H9 (cell line): ENCODE measurements at regions not wholly inside any gene's neighbourhood (a gene's known extent, or its start where the extent isn't known, plus 50 kb on each side); places are given as distances from the start of the nearest gene placed in this dataset.

ENCODE experiments used
- DNase-seq: peaks from one replicate; pipeline ENCODE4 v3.0.0-alpha.2; 2017
- H2AFZ ChIP-seq: one replicate; pipeline ENCODE4 v1.6.1; 2013; ENCODE audit warnings: mild to moderate bottlenecking, low read length, control low read depth, moderate library complexity
- H2AK5ac ChIP-seq: 2 replicates; pipeline ENCODE4 v1.6.1; 2013; ENCODE audit warnings: low read length, control low read depth, mixed read lengths; ENCODE audit not compliant: insufficient read length
- H2BK120ac ChIP-seq: one replicate; pipeline ENCODE4 v1.6.1; 2013; ENCODE audit warnings: low read depth, mild to moderate bottlenecking, low read length, control low read depth, inconsistent platforms; ENCODE audit not compliant: poor library complexity, severe bottlenecking
- H2BK12ac ChIP-seq: 2 replicates; pipeline ENCODE4 v1.6.1; 2013; ENCODE audit warnings: low read length, control low read depth, mixed read lengths, low read depth; ENCODE audit not compliant: insufficient read length
- H2BK15ac ChIP-seq: 2 replicates; pipeline ENCODE4 v1.6.1; 2013; ENCODE audit warnings: low read depth, low read length, control low read depth
- H2BK20ac ChIP-seq: one replicate; pipeline ENCODE4 v1.6.1; 2013; ENCODE audit warnings: low read depth, mild to moderate bottlenecking, low read length, control low read depth, inconsistent platforms; ENCODE audit not compliant: poor library complexity, severe bottlenecking
- H2BK5ac ChIP-seq: 2 replicates; pipeline ENCODE4 v1.6.1; 2013; ENCODE audit warnings: low read length, control low read depth, mixed read lengths; ENCODE audit not compliant: insufficient read length
- H3K14ac ChIP-seq: 2 replicates; pipeline ENCODE4 v1.6.1; 2013; ENCODE audit warnings: low read length, control low read depth; ENCODE audit not compliant: insufficient read depth
- H3K18ac ChIP-seq: 2 replicates; pipeline ENCODE4 v1.6.1; 2013; ENCODE audit warnings: low read depth, mild to moderate bottlenecking, mixed read lengths, low read length, control low read depth; ENCODE audit not compliant: insufficient read length
- H3K23ac ChIP-seq: 2 replicates; pipeline ENCODE4 v1.6.1; 2013; ENCODE audit warnings: low read length, control low read depth, mixed read lengths, low read depth; ENCODE audit not compliant: insufficient read length
- H3K23me2 ChIP-seq: 2 replicates; pipeline ENCODE4 v1.6.1; 2013; ENCODE audit warnings: low read depth, mild to moderate bottlenecking, mixed read lengths, low read length, control low read depth; ENCODE audit not compliant: insufficient read length, poor library complexity, severe bottlenecking
- H3K27ac ChIP-seq: 2 replicates; pipeline ENCODE4 v1.5.1; 2013; ENCODE audit warnings: low read length, control low read depth, mixed read lengths, low read depth; ENCODE audit not compliant: insufficient read length
- H3K27me3 ChIP-seq: 2 replicates; pipeline ENCODE4 v1.6.1; 2013; ENCODE audit warnings: low read length, control low read depth, inconsistent platforms; ENCODE audit not compliant: insufficient read depth
- H3K4ac ChIP-seq: 2 replicates; pipeline ENCODE4 v1.6.1; 2013; ENCODE audit warnings: low read depth, mild to moderate bottlenecking, control low read depth, inconsistent platforms, low read length, moderate library complexity
- H3K4me1 ChIP-seq: 2 replicates; pipeline ENCODE4 v1.6.1; 2013; ENCODE audit warnings: low read length, control low read depth, inconsistent platforms; ENCODE audit not compliant: insufficient read depth
- H3K4me2 ChIP-seq: 2 replicates; pipeline ENCODE4 v1.6.1; 2013; ENCODE audit warnings: low read length, control low read depth, mixed read lengths; ENCODE audit not compliant: insufficient read length, insufficient read depth
- H3K56ac ChIP-seq: 2 replicates; pipeline ENCODE4 v1.6.1; 2013; ENCODE audit warnings: low read depth, mild to moderate bottlenecking, mixed read lengths, low read length, control low read depth; ENCODE audit not compliant: insufficient read length
- H3K79me1 ChIP-seq: 2 replicates; pipeline ENCODE4 v1.6.1; 2013; ENCODE audit warnings: low read depth, mild to moderate bottlenecking, moderate library complexity, low read length, control low read depth, inconsistent platforms; ENCODE audit not compliant: insufficient read depth, poor library complexity, severe bottlenecking
- H3K79me2 ChIP-seq: 2 replicates; pipeline ENCODE4 v1.6.1; 2013; ENCODE audit warnings: low read length, control low read depth, inconsistent platforms; ENCODE audit not compliant: insufficient read depth
- H3K9ac ChIP-seq: 2 replicates; pipeline ENCODE4 v1.6.1; 2013; ENCODE audit warnings: low read length, control low read depth, mixed read lengths; ENCODE audit not compliant: insufficient read length; ENCODE audit errors: extremely low read depth
- H3K9me3 ChIP-seq: one replicate; pipeline ENCODE4 v1.6.1; 2013; ENCODE audit warnings: low read depth, low read length, inconsistent platforms; ENCODE audit not compliant: control insufficient read depth
- H3T11ph ChIP-seq: one replicate; pipeline ENCODE4 v1.6.1; 2013; ENCODE audit warnings: mild to moderate bottlenecking, low read length, control low read depth, inconsistent platforms
- H4K20me1 ChIP-seq: one replicate; pipeline ENCODE4 v1.6.1; 2013; ENCODE audit not compliant: control insufficient read depth, insufficient read length, insufficient read depth
- H4K5ac ChIP-seq: 2 replicates; pipeline ENCODE4 v1.6.1; 2013; ENCODE audit warnings: low read depth, mild to moderate bottlenecking, mixed read lengths, low read length, control low read depth; ENCODE audit not compliant: insufficient read length
- H4K8ac ChIP-seq: replicated peaks from 2 replicates; pipeline ENCODE4 v1.6.1; 2013; ENCODE audit warnings: low read length, control low read depth, mixed read lengths, low read depth; ENCODE audit not compliant: insufficient read length
- H4K91ac ChIP-seq: 2 replicates; pipeline ENCODE4 v1.6.1; 2013; ENCODE audit warnings: low read depth, mild to moderate bottlenecking, moderate library complexity, mixed read lengths, low read length, control low read depth; ENCODE audit not compliant: insufficient read length
- H3K27ac Mint-ChIP-seq, 3 experiments: 2 replicates in 2 of 3; 3 replicates in 1 of 3; pipeline ENCODE4 v1.8.0; 2020 to 2021; ENCODE audit warnings: mixed read lengths in 3 of 3, mild to moderate bottlenecking in 1 of 3, moderate library complexity in 1 of 3
- H3K27me3 Mint-ChIP-seq: 2 replicates; pipeline ENCODE4 v1.8.0; 2021; ENCODE audit warnings: low read depth, mild to moderate bottlenecking, moderate library complexity, mixed read lengths
- H3K36me3 Mint-ChIP-seq, 3 experiments: 2 replicates in 2 of 3; 3 replicates in 1 of 3; pipeline ENCODE4 v1.8.0; 2020 to 2021; ENCODE audit warnings: low read depth in 3 of 3, mixed read lengths in 3 of 3; ENCODE audit not compliant: insufficient read depth in 1 of 3
- H3K4me1 Mint-ChIP-seq, 2 experiments: 2 replicates each; pipeline ENCODE4 v1.8.0; 2020; ENCODE audit warnings: mixed read lengths in 2 of 2
- H3K4me3 Mint-ChIP-seq, 2 experiments: 2 replicates in 1 of 2; 3 replicates in 1 of 2; pipeline ENCODE4 v1.8.0; 2020 to 2021; ENCODE audit warnings: mild to moderate bottlenecking in 2 of 2, mixed read lengths in 2 of 2, moderate library complexity in 1 of 2
- H3K9me3 Mint-ChIP-seq, 2 experiments: 2 replicates in 1 of 2; 3 replicates in 1 of 2; pipeline ENCODE4 v1.8.0; 2020; ENCODE audit warnings: mild to moderate bottlenecking in 2 of 2, mixed read lengths in 2 of 2, moderate library complexity in 1 of 2
- WGBS: extraction: QIAGEN DNeasy Blood & Tissue Kit; methylation state at CpG from one replicate; pipeline ENCODE4 v1.1.7; 2013; ENCODE audit warnings: missing lambda C conversion rate, low lambda C conversion rate, mixed read lengths; ENCODE audit not compliant: insufficient read length; ENCODE audit errors: extremely low coverage; 5-methylcytosine and 5-hydroxymethylcytosine counted together
- TF ChIP-seq, protein P1 (sequence below): fragments of 200-600 bp; sonication (generic); conservative IDR thresholded peaks from 3 replicates; pipeline ENCODE4 v1.8.0; 2021; ENCODE audit warnings: antibody characterized with exemption, mild to moderate bottlenecking

DNA sequence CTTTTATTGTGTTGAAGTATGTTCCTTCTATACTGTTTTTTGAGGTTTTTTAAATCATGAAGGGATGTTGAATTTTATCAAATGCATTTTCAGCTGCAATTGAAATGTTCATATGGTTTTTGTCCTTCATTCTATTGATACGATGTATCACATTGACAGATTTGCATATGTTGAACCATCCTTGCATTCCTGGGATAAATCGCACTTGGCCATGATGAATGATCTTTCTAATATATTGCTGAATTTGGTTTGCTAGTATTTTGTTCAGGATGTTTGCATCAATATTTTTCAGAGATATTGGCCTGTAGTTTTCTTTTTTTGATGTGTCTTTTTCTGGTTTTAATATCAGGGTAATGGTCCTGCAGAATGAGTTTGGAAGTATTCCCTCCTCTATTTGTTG lies 214.0 kb downstream of the LMO4 start:
- Histone ChIP-seq H2AK5ac (no peak overlapping the region), H2BK12ac (no peak overlapping the region), H3K4ac (no peak overlapping the region), H3T11ph (no peak overlapping the region), H3K9ac (no peak overlapping the region), H3K9me3 (no peaks in the 10 kb centered on the region), H2BK5ac (no peak overlapping the region), H3K27me3 (no peaks in the 10 kb centered on the region), H3K23ac (no peak overlapping the region), H3K23me2 (no peaks in the 10 kb centered on the region), H2BK120ac (no peak overlapping the region), H3K56ac (no peak overlapping the region), H3K14ac (no peak overlapping the region), H2BK15ac (no peak overlapping the region), H3K27ac (no peak overlapping the region), H4K91ac (no peak overlapping the region), H4K8ac (no peak overlapping the region), H4K5ac (no peak overlapping the region), H2BK20ac (no peak overlapping the region), H3K4me2 (no peak overlapping the region), H2AFZ (no peak overlapping the region), H4K20me1 (no peaks in the 10 kb centered on the region), H3K4me1 (no peaks in the 10 kb centered on the region), H3K79me1 (no peaks in the 10 kb centered on the region), H3K18ac (no peak overlapping the region), H3K79me2 (no peaks in the 10 kb centered on the region)
- Mint-ChIP-seq H3K4me1 (0 out of 4 replicates have a peak, but pooled peaks cover 0 to 2% of the 10 kb centered on the region in 2 experiments), H3K4me3 (no peak overlapping the region), H3K27me3 (peaks cover 5% of the 10 kb centered on the region), H3K36me3 (peaks cover 10 to 17% (median 15%) of the 10 kb centered on the region in 3 experiments), H3K9me3 (peaks cover 20% of the 10 kb centered on the region in 2 experiments), H3K27ac (no peak overlapping the region)
- TF ChIP-seq, protein P1, sequence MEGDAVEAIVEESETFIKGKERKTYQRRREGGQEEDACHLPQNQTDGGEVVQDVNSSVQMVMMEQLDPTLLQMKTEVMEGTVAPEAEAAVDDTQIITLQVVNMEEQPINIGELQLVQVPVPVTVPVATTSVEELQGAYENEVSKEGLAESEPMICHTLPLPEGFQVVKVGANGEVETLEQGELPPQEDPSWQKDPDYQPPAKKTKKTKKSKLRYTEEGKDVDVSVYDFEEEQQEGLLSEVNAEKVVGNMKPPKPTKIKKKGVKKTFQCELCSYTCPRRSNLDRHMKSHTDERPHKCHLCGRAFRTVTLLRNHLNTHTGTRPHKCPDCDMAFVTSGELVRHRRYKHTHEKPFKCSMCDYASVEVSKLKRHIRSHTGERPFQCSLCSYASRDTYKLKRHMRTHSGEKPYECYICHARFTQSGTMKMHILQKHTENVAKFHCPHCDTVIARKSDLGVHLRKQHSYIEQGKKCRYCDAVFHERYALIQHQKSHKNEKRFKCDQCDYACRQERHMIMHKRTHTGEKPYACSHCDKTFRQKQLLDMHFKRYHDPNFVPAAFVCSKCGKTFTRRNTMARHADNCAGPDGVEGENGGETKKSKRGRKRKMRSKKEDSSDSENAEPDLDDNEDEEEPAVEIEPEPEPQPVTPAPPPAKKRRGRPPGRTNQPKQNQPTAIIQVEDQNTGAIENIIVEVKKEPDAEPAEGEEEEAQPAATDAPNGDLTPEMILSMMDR: no peak
- DNase-seq: no peak
- WGBS: no CpG with 5 or more reads among the region's 2 CpGs
